Activated CD4-positive, alpha-beta T cell treated with anti-CD3 and anti-CD28 coated beads, Interleukin-2, amount 10 ng/mL, durations not matched to agents 7 days and 5 days (primary cell): ENCODE measurements at regions not wholly inside any gene's neighbourhood (a gene's known extent, or its start where the extent isn't known, plus 50 kb on each side); places are given as distances from the start of the nearest gene placed in this dataset.

ENCODE experiments used
- CTCF ChIA-PET: fragments of 350-600 bp; sonication (Branson Sonifier 250); formaldehyde crosslinking; loops from one replicate; lab custom pipeline; 2021; ENCODE audit warnings: antibody characterized with exemption; lab: Charles Lee
- POLR2A ChIA-PET: fragments of 350-600 bp; sonication (Branson Sonifier 250); formaldehyde crosslinking; loops from one replicate; lab custom pipeline; 2021; ENCODE audit warnings: antibody characterized with exemption; lab: Charles Lee
- DNase-seq: peaks from one replicate; pipeline ENCODE4 v3.0.0-alpha.2; 2020
- H3K27ac Mint-ChIP-seq: one replicate; pipeline ENCODE4 v1.8.0; 2021; ENCODE audit warnings: mild to moderate bottlenecking, moderate library complexity, mixed read lengths
- H3K27me3 Mint-ChIP-seq: one replicate; pipeline ENCODE4 v1.8.0; 2021; ENCODE audit warnings: mixed read lengths
- H3K36me3 Mint-ChIP-seq: one replicate; pipeline ENCODE4 v1.8.0; 2021; ENCODE audit warnings: low read depth, mixed read lengths
- H3K4me1 Mint-ChIP-seq: one replicate; pipeline ENCODE4 v1.8.0; 2021; ENCODE audit warnings: mixed read lengths
- H3K4me3 Mint-ChIP-seq: one replicate; pipeline ENCODE4 v1.8.0; 2021; ENCODE audit warnings: mild to moderate bottlenecking, moderate library complexity, mixed read lengths
- H3K9me3 Mint-ChIP-seq: one replicate; pipeline ENCODE4 v1.8.0; 2021; ENCODE audit warnings: mixed read lengths

DNA sequence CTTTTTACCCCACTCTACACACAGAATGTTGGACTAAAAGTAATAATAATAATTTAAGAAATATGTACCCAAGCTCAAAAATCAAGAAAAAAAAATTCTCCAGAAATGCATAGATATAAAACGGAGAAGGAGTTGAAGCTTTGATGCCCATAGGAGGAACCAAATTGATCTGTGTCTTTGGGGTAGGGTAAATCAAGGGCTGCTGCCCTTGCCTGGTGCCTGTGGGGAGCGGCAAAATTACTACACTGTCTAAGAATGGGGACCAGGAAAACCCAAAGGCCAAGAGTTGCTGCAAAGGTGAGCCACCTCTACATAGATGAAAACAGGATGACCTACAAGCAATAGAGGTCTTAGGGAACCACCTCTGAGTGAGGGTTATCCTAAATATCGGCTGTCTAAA is 56.0 kb upstream of the SPPL2A start:
- DNase-seq = no peak
- POLR2A ChIA-PET = no interaction called here
- H3K9me3 Mint-ChIP-seq = no peaks in the 10 kb centered on the region
- no peak overlapping the region for H3K4me3 Mint-ChIP-seq
- H3K36me3 Mint-ChIP-seq = no peaks in the 10 kb centered on the region
- H3K27me3 Mint-ChIP-seq = peaks cover 24% of the 10 kb centered on the region
- H3K27ac Mint-ChIP-seq = no peak overlapping the region
- CTCF ChIA-PET = no interaction called here
- H3K4me1 Mint-ChIP-seq = no peaks in the 10 kb centered on the region

DNA sequence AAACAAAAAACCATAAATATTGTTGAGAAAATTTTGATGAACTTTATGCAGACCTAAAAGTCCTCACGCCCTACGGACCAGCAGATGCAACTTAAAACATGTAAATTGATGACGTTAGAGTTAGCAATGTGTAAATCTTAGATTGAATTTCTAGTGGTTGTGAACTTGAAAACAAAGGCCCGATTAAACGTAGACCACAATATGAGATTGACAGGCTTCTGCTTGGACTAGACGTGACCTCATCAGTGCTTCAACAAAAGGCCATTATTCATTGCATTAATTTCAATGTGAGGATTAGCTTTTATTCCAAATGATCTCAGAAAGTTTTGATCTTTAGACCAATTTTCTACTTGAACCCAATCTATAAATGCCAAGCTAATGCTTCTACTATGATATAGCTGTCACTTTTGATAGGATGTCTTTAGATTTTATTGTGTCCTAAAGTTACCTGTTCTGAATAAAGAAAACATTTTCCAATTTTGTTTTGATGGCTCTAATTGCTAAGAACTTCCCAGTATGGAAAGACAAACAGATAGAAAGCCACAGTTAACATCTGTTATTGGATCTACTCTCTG is 55.4 kb upstream of the SPPL2A start:
- no peaks in the 10 kb centered on the region for H3K9me3 Mint-ChIP-seq
- CTCF ChIA-PET = no interaction called here
- POLR2A ChIA-PET = no interaction called here

DNA sequence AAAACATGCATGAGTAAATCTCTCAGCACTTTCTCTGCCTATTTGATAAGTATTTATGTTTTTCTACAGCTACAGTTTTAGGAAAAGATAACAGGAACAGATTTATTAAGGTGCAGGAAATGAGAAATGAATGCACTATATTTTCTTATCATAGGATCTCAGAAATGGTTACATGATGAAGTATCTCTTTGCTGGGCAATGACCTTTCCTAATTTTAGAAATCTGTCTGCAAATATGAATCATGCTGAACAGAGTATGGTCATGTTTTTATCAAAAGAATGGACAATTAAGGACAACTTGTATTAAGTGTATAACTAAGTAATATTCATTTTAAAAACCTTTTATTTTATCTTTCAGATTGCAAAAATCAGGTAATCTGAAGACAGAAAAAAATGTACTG is 53.8 kb upstream of the SPPL2A start:
- H3K4me1 Mint-ChIP-seq = no peaks in the 10 kb centered on the region
- no peak overlapping the region for H3K4me3 Mint-ChIP-seq
- DNase-seq = no peak
- CTCF ChIA-PET = interaction anchor here (0.6 kb wide), 1 partner anchor 73 kb away, joined by 3 read pairs; no protein-coding TSS in a partner anchor
- H3K9me3 Mint-ChIP-seq = no peaks in the 10 kb centered on the region
- POLR2A ChIA-PET = no interaction called here
- no peaks in the 10 kb centered on the region for H3K36me3 Mint-ChIP-seq
- H3K27ac Mint-ChIP-seq = no peak overlapping the region
- H3K27me3 Mint-ChIP-seq = peaks cover 21% of the 10 kb centered on the region

More for the DNA sequence above, 55.4 kb upstream of the SPPL2A start:
- H3K27ac Mint-ChIP-seq = no peak overlapping the region
- no peaks in the 10 kb centered on the region for H3K36me3 Mint-ChIP-seq
- DNase-seq = no peak
- H3K4me1 Mint-ChIP-seq = no peaks in the 10 kb centered on the region
- no peak overlapping the region for H3K4me3 Mint-ChIP-seq
- peaks cover 27% of the 10 kb centered on the region for H3K27me3 Mint-ChIP-seq

DNA sequence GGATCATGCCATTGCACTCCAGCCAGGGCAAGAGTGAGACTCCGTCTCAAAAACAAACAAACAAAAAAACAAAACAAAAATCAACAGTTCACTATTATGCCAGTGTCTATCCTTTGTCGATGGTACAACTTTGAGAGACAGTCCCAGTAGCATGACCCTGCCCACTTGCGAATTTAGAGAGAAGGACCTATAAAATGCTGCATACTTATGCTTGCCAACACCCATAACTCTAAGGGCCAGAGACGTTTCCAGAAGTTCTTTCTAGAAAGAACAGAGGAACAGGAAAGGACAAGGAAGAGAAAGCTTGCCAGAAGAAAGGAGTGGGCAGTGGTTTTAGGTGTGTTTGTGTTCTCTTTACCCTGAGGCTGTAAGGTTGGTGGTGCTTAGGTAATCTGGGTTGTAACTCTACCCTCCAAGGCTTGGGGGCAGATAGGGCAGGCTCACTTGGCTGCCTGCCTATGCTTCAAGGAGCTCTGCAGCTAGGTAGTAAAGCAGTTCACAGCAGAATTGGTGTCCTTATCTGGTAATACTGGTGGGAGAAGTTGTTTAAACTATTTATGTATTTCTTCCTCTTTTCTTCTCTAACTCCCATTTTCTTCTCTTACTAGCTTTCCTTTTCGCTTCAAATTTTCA is 50.6 kb upstream of the SPPL2A start:
- no peak overlapping the region for H3K4me3 Mint-ChIP-seq
- CTCF ChIA-PET = interaction anchor here (0.6 kb wide), 1 partner anchor 1084 kb away, joined by 4 read pairs; no protein-coding TSS in a partner anchor

More for the DNA sequence above, 50.6 kb upstream of the SPPL2A start:
- H3K9me3 Mint-ChIP-seq = no peaks in the 10 kb centered on the region
- peaks cover 11% of the 10 kb centered on the region for H3K27me3 Mint-ChIP-seq
- no peaks in the 10 kb centered on the region for H3K36me3 Mint-ChIP-seq
- no peak for DNase-seq
- POLR2A ChIA-PET = no interaction called here
- no peaks in the 10 kb centered on the region for H3K4me1 Mint-ChIP-seq
- H3K27ac Mint-ChIP-seq = no peak overlapping the region
